Panc1 (cell line): ENCODE measurements at regions not wholly inside any gene's neighbourhood (a gene's known extent, or its start where the extent isn't known, plus 50 kb on each side); places are given as distances from the start of the nearest gene placed in this dataset.

Experiments
- POLR2AphosphoS5 ChIP-seq: IDR thresholded peaks from 2 replicates; pipeline ENCODE4 v1.6.1; 2012; ENCODE audit warnings: mild to moderate bottlenecking, low read depth, low read length, moderate library complexity
- SIN3A ChIP-seq: IDR thresholded peaks from 2 replicates; pipeline ENCODE4 v1.6.1; 2012; ENCODE audit warnings: low read depth, mild to moderate bottlenecking, low read length, moderate library complexity, borderline replicate concordance; ENCODE audit not compliant: insufficient read depth
- TF ChIP-seq, protein P1 (sequence below): fragments of 450-650 bp; IDR thresholded peaks from 2 replicates; pipeline ENCODE4 v1.5.1; 2017; ENCODE audit warnings: mild to moderate bottlenecking

DNA sequence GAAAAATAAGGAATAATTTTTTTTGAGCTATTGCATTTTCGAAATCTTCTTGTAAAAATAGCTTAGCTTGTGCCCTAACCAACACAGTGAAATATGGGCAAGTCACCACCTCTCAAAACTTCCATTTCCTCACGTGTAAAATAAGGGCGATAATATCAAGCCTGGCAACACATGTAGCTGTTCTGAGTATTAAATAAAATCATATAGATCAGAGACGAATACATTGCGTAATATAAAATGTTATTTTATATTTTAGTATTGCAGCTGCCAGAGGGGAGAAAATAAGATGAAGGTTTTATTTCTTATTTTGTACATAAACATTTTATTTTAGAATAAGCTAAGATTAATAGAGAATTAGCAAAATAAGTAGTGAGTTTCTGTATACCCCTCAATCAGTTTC is 85.9 kb downstream of the C21orf91 start:
- no peak for TF ChIP-seq SIN3A
- TF ChIP-seq, protein P1, sequence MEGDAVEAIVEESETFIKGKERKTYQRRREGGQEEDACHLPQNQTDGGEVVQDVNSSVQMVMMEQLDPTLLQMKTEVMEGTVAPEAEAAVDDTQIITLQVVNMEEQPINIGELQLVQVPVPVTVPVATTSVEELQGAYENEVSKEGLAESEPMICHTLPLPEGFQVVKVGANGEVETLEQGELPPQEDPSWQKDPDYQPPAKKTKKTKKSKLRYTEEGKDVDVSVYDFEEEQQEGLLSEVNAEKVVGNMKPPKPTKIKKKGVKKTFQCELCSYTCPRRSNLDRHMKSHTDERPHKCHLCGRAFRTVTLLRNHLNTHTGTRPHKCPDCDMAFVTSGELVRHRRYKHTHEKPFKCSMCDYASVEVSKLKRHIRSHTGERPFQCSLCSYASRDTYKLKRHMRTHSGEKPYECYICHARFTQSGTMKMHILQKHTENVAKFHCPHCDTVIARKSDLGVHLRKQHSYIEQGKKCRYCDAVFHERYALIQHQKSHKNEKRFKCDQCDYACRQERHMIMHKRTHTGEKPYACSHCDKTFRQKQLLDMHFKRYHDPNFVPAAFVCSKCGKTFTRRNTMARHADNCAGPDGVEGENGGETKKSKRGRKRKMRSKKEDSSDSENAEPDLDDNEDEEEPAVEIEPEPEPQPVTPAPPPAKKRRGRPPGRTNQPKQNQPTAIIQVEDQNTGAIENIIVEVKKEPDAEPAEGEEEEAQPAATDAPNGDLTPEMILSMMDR = no peak
- TF ChIP-seq POLR2AphosphoS5 = no peak
